ENCODE measurements at regions not wholly inside any gene's neighbourhood (a gene's known extent, or its start where the extent isn't known, plus 50 kb on each side); places are given as distances from the start of the nearest gene placed in this dataset.

GRCh38 chr5:27437594-27438200, 399.3 kb upstream of the CDH9 start:
- no peak overlapping the region for H2BK15ac ChIP-seq (ENCODE audit: low read length)
- no peak for DNase-seq (ENCODE audit: low read depth in 1 of 2, low spot score in 2 of 2)
- H4K8ac ChIP-seq (ENCODE audit: extremely low read depth, insufficient read depth, low read length), result no peak overlapping the region
- CTCF ChIA-PET (ENCODE audit: partially characterized antibody), result no interaction called here
- no peak overlapping the region for H3K9ac ChIP-seq (replicated peaks in 1 of 4; ENCODE audit: extremely low read depth in 1 of 4, low read depth in 3 of 4, low read length in 3 of 4)
- no peaks in the 10 kb centered on the region for H4K20me1 ChIP-seq (replicated peaks in 1 of 2; ENCODE audit: control insufficient read depth in 1 of 2, insufficient read depth in 2 of 2, low read length in 2 of 2)
- no peak overlapping the region for H3K4me2 ChIP-seq (ENCODE audit: insufficient read depth in 1 of 2, low read depth in 2 of 2, low read length in 2 of 2)
- no peak overlapping the region for H2BK20ac ChIP-seq (ENCODE audit: low read length)
- POLR2A ChIA-PET (ENCODE audit: partially characterized antibody), result no interaction called here
- H3K79me1 ChIP-seq (ENCODE audit: low read depth, low read length), result no peaks in the 10 kb centered on the region
- H3K79me2 ChIP-seq (ENCODE audit: control insufficient read depth in 1 of 2, insufficient read depth in 2 of 2, low read length in 2 of 2), result no peaks in the 10 kb centered on the region
- no peaks in the 10 kb centered on the region for H3K36me3 ChIP-seq (ENCODE audit: control insufficient read depth in 2 of 4, insufficient read depth in 4 of 4, low read length in 3 of 4)
- no peak for FAIRE-seq
- no peak overlapping the region for H3K4ac ChIP-seq (replicated peaks; ENCODE audit: insufficient read length, low read depth, low read length)
- H3K4me1 ChIP-seq (replicated peaks in 1 of 4; ENCODE audit: control insufficient read depth in 3 of 4, insufficient read depth in 4 of 4, low read length in 3 of 4), result peaks cover 0 to 2% (median 0%) of the 10 kb centered on the region in 4 experiments; a peak in 1 of 7 replicates
- no peak overlapping the region for H4K5ac ChIP-seq (ENCODE audit: insufficient read length, low read depth, low read length)
- no peak overlapping the region for H3K18ac ChIP-seq (ENCODE audit: extremely low read depth, low read length)
- no peak overlapping the region for H3K27ac ChIP-seq (ENCODE audit: low read depth, low read length)
- no peak overlapping the region for H3K23ac ChIP-seq (ENCODE audit: insufficient read length)
- no peak overlapping the region for H2AK5ac ChIP-seq (ENCODE audit: low read depth, low read length)
- H3K9me3 ChIP-seq (ENCODE audit: insufficient read depth in 2 of 2, low read depth in 1 of 2, low read length in 1 of 2), result no peaks in the 10 kb centered on the region; a peak in 1 of 4 replicates
- WGBS, 2 experiments (ENCODE audit: extremely low coverage in 1 of 2, insufficient coverage in 1 of 2, insufficient read length in 1 of 2, insufficient replicate concordance in 2 of 2, low coverage in 1 of 2, low lambda C conversion rate in 2 of 2, missing lambda C conversion rate in 1 of 2), result 95% methylated on average over 2 of the region's 2 CpGs; no CpG with 5 or more reads in 1 of the 2 experiments
- H3K23me2 ChIP-seq (ENCODE audit: low read depth, low read length), result no peaks in the 10 kb centered on the region
- TF ChIP-seq CHD1 (IDR thresholded peaks at IDR 0.05; ENCODE audit: low read depth, low read length) (no peak), GTF2F1 (IDR thresholded peaks at IDR 0.05; ENCODE audit: borderline replicate concordance, low read depth, low read length) (no peak), POU5F1 (IDR thresholded peaks at IDR 0.05; ENCODE audit: low read depth, low read length) (no peak), CEBPB (IDR thresholded peaks at IDR 0.05; ENCODE audit: low read depth, low read length) (no peak), TAF7 (optimal IDR thresholded peaks at IDR 0.05; ENCODE audit: borderline replicate concordance, low read depth, low read length) (no peak), SUZ12 (IDR thresholded peaks at IDR 0.05; ENCODE audit: low read length) (no peak), CREB1 (IDR thresholded peaks at IDR 0.05) (no peak), NANOG (IDR thresholded peaks at IDR 0.05; ENCODE audit: insufficient read depth, low read depth, low read length, poor library complexity, severe bottlenecking) (no peak), BCL11A (IDR thresholded peaks at IDR 0.05; ENCODE audit: low read depth in 2 of 2, low read length in 2 of 2) (no peak), CBX5 (IDR thresholded peaks at IDR 0.05; ENCODE audit: low read depth, low read length) (no peak), ASH2L (IDR thresholded peaks at IDR 0.05; ENCODE audit: low read length) (no peak), FOSL1 (IDR thresholded peaks at IDR 0.05; ENCODE audit: insufficient read depth, low read depth, low read length) (no peak), TAF1 (IDR thresholded peaks at IDR 0.05; ENCODE audit: low read depth, low read length) (no peak), GABPA (IDR thresholded peaks at IDR 0.05; ENCODE audit: borderline replicate concordance, insufficient read depth, low read length) (no peak), KDM5A (IDR thresholded peaks at IDR 0.05; ENCODE audit: low read length) (no peak), BACH1 (IDR thresholded peaks at IDR 0.05; ENCODE audit: low read length) (no peak)
- H3K56ac ChIP-seq (replicated peaks; ENCODE audit: insufficient read length, low read depth, low read length), result no peak overlapping the region
- H3K14ac ChIP-seq (ENCODE audit: insufficient read length), result no peak overlapping the region
- no peak overlapping the region for H3K4me3 ChIP-seq (ENCODE audit: extremely low read depth in 1 of 4, insufficient read depth in 2 of 4, low read depth in 3 of 4, low read length in 4 of 4)
- no peak overlapping the region for H4K91ac ChIP-seq (replicated peaks; ENCODE audit: insufficient read length, low read length)
- no peak overlapping the region for H2AFZ ChIP-seq (ENCODE audit: low read length)
- no peak overlapping the region for H2BK5ac ChIP-seq (ENCODE audit: low read depth, low read length)
- H2BK12ac ChIP-seq (ENCODE audit: low read depth, low read length), result no peak overlapping the region
- no peaks in the 10 kb centered on the region for H3K27me3 ChIP-seq (replicated peaks in 1 of 4; ENCODE audit: control insufficient read depth in 3 of 4, extremely low read depth in 1 of 4, insufficient read depth in 3 of 4, low read length in 3 of 4)
- H2BK120ac ChIP-seq (replicated peaks; ENCODE audit: low read depth, low read length), result no peak overlapping the region

Data from H1 (cell line).